Endothelial cell of umbilical vein (primary cell): ENCODE measurements at regions not wholly inside any gene's neighbourhood (a gene's known extent, or its start where the extent isn't known, plus 50 kb on each side); places are given as distances from the start of the nearest gene placed in this dataset.

Source experiments
- BruUV-seq: library from RNA; stranded (reverse); fragments of 400-500 nt; replicated peaks from 2 replicates; lab custom pipeline; 2021; lab: Mats Ljungman, UMichigan
- CTCF ChIA-PET: fragments of 300-600, 350-600 bp; sonication (Branson Sonifier 250); formaldehyde crosslinking; loops from one replicate; lab custom pipeline; 2021; ENCODE audit warnings: antibody characterized with exemption, inconsistent platforms; lab: Charles Lee
- POLR2A ChIA-PET: fragments of 300-600, 350-600 bp; sonication (Branson Sonifier 250); formaldehyde crosslinking; loops from one replicate; lab custom pipeline; 2021; ENCODE audit warnings: antibody characterized with exemption, inconsistent platforms; lab: Charles Lee
- DNase-seq: peaks from one replicate; pipeline ENCODE4 v3.0.0-alpha.2; 2011; ENCODE audit warnings: low read depth, low spot score
- FAIRE-seq: peaks from 2 replicates; lab custom pipeline; 2011; peaks lifted over from hg19 to GRCh38; lab: Jason Lieb, UNC
- H2AFZ ChIP-seq: 2 replicates; pipeline ENCODE4 v1.6.0; 2012; ENCODE audit warnings: low read depth, low read length, control low read depth, inconsistent platforms
- H3K27ac ChIP-seq: 2 replicates; pipeline ENCODE4 v1.5.1; 2011; ENCODE audit warnings: low read depth, mild to moderate bottlenecking, control low read depth, low read length, moderate library complexity; ENCODE audit not compliant: insufficient read depth
- H3K27me3 ChIP-seq, 2 experiments: 2 replicates each; pipeline versions ENCODE4 v1.6.0 to v1.6.1; 2011; ENCODE audit warnings: low read length in 2 of 2, mixed read lengths in 1 of 2; ENCODE audit not compliant: control insufficient read depth in 2 of 2, insufficient read depth in 2 of 2
- H3K36me3 ChIP-seq, 2 experiments: 2 replicates in 1 of 2; 3 replicates in 1 of 2; pipeline ENCODE4 v1.5.1; 2011; ENCODE audit warnings: low read length in 2 of 2, mild to moderate bottlenecking in 1 of 2, moderate library complexity in 1 of 2; ENCODE audit not compliant: control insufficient read depth in 2 of 2, insufficient read depth in 2 of 2; ENCODE audit errors: extremely low read depth in 1 of 2
- H3K4me1 ChIP-seq: 3 replicates; pipeline ENCODE4 v1.5.1; 2011; ENCODE audit warnings: mild to moderate bottlenecking, low read length; ENCODE audit not compliant: control insufficient read depth, insufficient read depth; ENCODE audit errors: extremely low read depth
- H3K4me2 ChIP-seq: 2 replicates; pipeline ENCODE4 v1.6.1; 2011; ENCODE audit warnings: low read length, control low read depth, mixed read lengths; ENCODE audit not compliant: insufficient read depth
- H3K4me3 ChIP-seq, 3 experiments: fragments of 200-600 bp in 1 of 3; sonication (generic), shearing (Covaris generic) in 1 of 3; replicated peaks in 1 of 3; 2 replicates each; pipeline ENCODE4 v1.5.1; 2011 to 2016; ENCODE audit warnings: control low read depth in 3 of 3, low read length in 3 of 3, mild to moderate bottlenecking in 2 of 3, inconsistent platforms in 1 of 3, low read depth in 1 of 3, moderate library complexity in 1 of 3; ENCODE audit not compliant: insufficient read depth in 1 of 3
- H3K79me2 ChIP-seq: 2 replicates; pipeline ENCODE4 v1.6.0; 2012; ENCODE audit warnings: low read length, inconsistent platforms; ENCODE audit not compliant: control insufficient read depth, insufficient read depth
- H3K9ac ChIP-seq: replicated peaks from 2 replicates; pipeline ENCODE3; 2011; ENCODE audit warnings: low read length, control low read depth; ENCODE audit not compliant: insufficient read depth; ENCODE audit errors: extremely low read depth
- H3K9me1 ChIP-seq: replicated peaks from 3 replicates; pipeline ENCODE4 v1.6.0; 2011; ENCODE audit warnings: mild to moderate bottlenecking, low read length; ENCODE audit not compliant: control insufficient read depth, insufficient read depth; ENCODE audit errors: extremely low read depth
- H3K9me3 ChIP-seq: replicated peaks from 2 replicates; pipeline ENCODE4 v1.5.1; 2012; ENCODE audit warnings: low read length, inconsistent platforms; ENCODE audit not compliant: control insufficient read depth, insufficient read depth
- H4K20me1 ChIP-seq: replicated peaks from 2 replicates; pipeline ENCODE3; 2011; ENCODE audit warnings: mild to moderate bottlenecking, low read length; ENCODE audit not compliant: control insufficient read depth, insufficient read depth; ENCODE audit errors: extremely low read depth
- CTCF ChIP-seq, 2 donors: IDR thresholded peaks; 1 replicate in 1 of 2; 2 replicates in 1 of 2; pipeline ENCODE4 v1.5.1; 2011; ENCODE audit warnings: low read length in 2 of 2, mild to moderate bottlenecking in 2 of 2, moderate library complexity in 2 of 2, control low read depth in 1 of 2, inconsistent platforms in 1 of 2, low read depth in 1 of 2; ENCODE audit not compliant: insufficient read depth in 1 of 2; ENCODE audit errors: extremely low read depth in 1 of 2
- EZH2 ChIP-seq: IDR thresholded peaks from 2 replicates; pipeline ENCODE4 v1.6.1; 2012; ENCODE audit warnings: borderline replicate concordance, low read depth, mild to moderate bottlenecking, moderate library complexity, low read length, inconsistent platforms; ENCODE audit not compliant: severe bottlenecking
- FOS ChIP-seq: IDR thresholded peaks from 2 replicates; pipeline ENCODE4 v1.6.1; 2011; ENCODE audit warnings: mild to moderate bottlenecking, low read length, moderate library complexity, borderline replicate concordance; ENCODE audit not compliant: insufficient read depth
- dilution Hi-C: fragments of 300-500 bp; cut with MboI; formaldehyde crosslinking; loops from one replicate; pipeline ENCODE4 v1.15.0; 2019; ENCODE audit warnings: low sequenced_read_pairs; ENCODE audit not compliant: extremely low pct_ligation_motif_present
- intact Hi-C: fragments of 100-400 bp; cut with micrococcal nuclease; formaldehyde crosslinking; loops from one replicate; pipeline ENCODE4 v1.10.0; 2022

GRCh38 chr2:59025157-59025757 lies 784.1 kb upstream of the FANCL start:
- dilution Hi-C loops: no loop called here

More at GRCh38 chr2:59025157-59025757, 784.1 kb upstream of the FANCL start:
- Histone ChIP-seq H3K36me3 (no peaks in the 10 kb centered on the region), H3K9me3 (no peaks in the 10 kb centered on the region), H3K9ac (no peak overlapping the region), H3K9me1 (no peaks in the 10 kb centered on the region), H3K27me3 (no peaks in the 10 kb centered on the region), H4K20me1 (no peaks in the 10 kb centered on the region), H3K4me2 (no peak overlapping the region), H2AFZ (no peak overlapping the region), H3K4me3 (no peak overlapping the region), H3K27ac (no peak overlapping the region), H3K79me2 (no peaks in the 10 kb centered on the region), H3K4me1 (no peaks in the 10 kb centered on the region)
- TF ChIP-seq CTCF (IDR thresholded peaks at IDR 0.05; ENCODE audit: extremely low read depth in 1 of 2, insufficient read depth in 1 of 2, low read depth in 1 of 2, low read length in 2 of 2): peak; percentile 55 to 61
- no peak for TF ChIP-seq EZH2
- no peak for TF ChIP-seq FOS
- intact Hi-C loops: loop anchor here (1.0 kb wide), 1 partner anchor 1556 kb away; no protein-coding TSS in a partner anchor
- FAIRE-seq: peak; percentile 47
- no TSS peak for BruUV-seq
- ChIA-PET CTCF (interaction anchor here (0.8 to 2.3 kb wide), 7 partner anchors 13 to 1556 kb away, joined by 3 to 22 read pairs (median 3); no protein-coding TSS in a partner anchor), POLR2A (no interaction called here)
- peak; percentile 8 for DNase-seq
